Ishikawa (cell line): ENCODE measurements at regions not wholly inside any gene's neighbourhood (a gene's known extent, or its start where the extent isn't known, plus 50 kb on each side); places are given as distances from the start of the nearest gene placed in this dataset.

Experiments
- CEBPB ChIP-seq: IDR thresholded peaks from 2 replicates; pipeline ENCODE4 v1.6.1; 2012
- CREB1 ChIP-seq: IDR thresholded peaks from 2 replicates; pipeline ENCODE4 v1.6.1; 2012; ENCODE audit warnings: low read depth
- EGR1 ChIP-seq: IDR thresholded peaks from 2 replicates; pipeline ENCODE4 v1.6.1; 2012
- EP300 ChIP-seq: IDR thresholded peaks from 2 replicates; pipeline ENCODE4 v1.6.1; 2012; ENCODE audit warnings: borderline replicate concordance
- FOXM1 ChIP-seq: IDR thresholded peaks from 2 replicates; pipeline ENCODE4 v1.6.1; 2012; ENCODE audit warnings: low read depth, borderline replicate concordance
- NFIC ChIP-seq: IDR thresholded peaks from 2 replicates; pipeline ENCODE4 v1.6.1; 2012
- RAD21 ChIP-seq: IDR thresholded peaks from 2 replicates; pipeline ENCODE4 v1.6.1; 2012; ENCODE audit warnings: low read depth
- TAF1 ChIP-seq: IDR thresholded peaks from 2 replicates; pipeline ENCODE4 v1.6.1; 2012; ENCODE audit warnings: low read depth, mild to moderate bottlenecking
- TCF12 ChIP-seq: IDR thresholded peaks from 2 replicates; pipeline ENCODE4 v1.6.1; 2012; ENCODE audit warnings: low read depth
- TEAD4 ChIP-seq: IDR thresholded peaks from 2 replicates; pipeline ENCODE4 v1.6.1; 2012
- YY1 ChIP-seq: IDR thresholded peaks from 2 replicates; pipeline ENCODE4 v1.6.1; 2012; ENCODE audit warnings: low read depth
- ZBTB7A ChIP-seq: IDR thresholded peaks from 2 replicates; pipeline ENCODE4 v1.6.1; 2012; ENCODE audit warnings: low read depth
- TF ChIP-seq, protein P1 (sequence below): IDR thresholded peaks from 2 replicates; pipeline ENCODE4 v1.6.1; 2012
- TF ChIP-seq, protein P2 (sequence below): IDR thresholded peaks from 2 replicates; pipeline ENCODE4 v1.6.1; 2012; ENCODE audit warnings: low read depth, mild to moderate bottlenecking
- TF ChIP-seq, protein P3 (sequence below): IDR thresholded peaks from 2 replicates; pipeline ENCODE4 v1.6.1; 2012

DNA sequence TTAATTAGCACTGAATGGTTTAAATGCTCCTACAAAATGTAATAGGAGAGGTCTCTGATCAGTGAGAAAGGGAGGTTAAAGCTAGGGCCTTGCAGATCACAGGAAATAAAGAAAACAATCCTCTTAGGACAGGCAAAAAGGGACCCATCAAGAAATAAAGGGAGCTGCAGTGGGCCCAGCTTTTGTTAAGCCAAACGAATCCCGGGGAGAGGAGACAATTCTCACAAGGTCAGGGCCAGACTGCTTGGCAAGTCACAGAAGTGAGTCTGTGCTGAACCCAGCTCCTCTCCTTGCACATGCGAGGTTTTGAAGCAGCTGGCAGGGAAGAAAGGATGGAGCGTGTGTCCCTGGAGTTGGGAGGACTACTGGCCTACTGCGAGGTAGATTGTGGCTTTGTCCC is 285.8 kb downstream of the COG6 start:
- TF ChIP-seq YY1: no peak
- no peak for TF ChIP-seq TCF12
- no peak for TF ChIP-seq FOXM1
- TF ChIP-seq, protein P1, sequence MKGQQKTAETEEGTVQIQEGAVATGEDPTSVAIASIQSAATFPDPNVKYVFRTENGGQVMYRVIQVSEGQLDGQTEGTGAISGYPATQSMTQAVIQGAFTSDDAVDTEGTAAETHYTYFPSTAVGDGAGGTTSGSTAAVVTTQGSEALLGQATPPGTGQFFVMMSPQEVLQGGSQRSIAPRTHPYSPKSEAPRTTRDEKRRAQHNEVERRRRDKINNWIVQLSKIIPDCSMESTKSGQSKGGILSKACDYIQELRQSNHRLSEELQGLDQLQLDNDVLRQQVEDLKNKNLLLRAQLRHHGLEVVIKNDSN: no peak
- TF ChIP-seq ZBTB7A: no peak
- no peak for TF ChIP-seq CEBPB
- no peak for TF ChIP-seq CREB1
- no peak for TF ChIP-seq TAF1
- no peak for TF ChIP-seq NFIC
- TF ChIP-seq RAD21: no peak
- TF ChIP-seq TEAD4: no peak

DNA sequence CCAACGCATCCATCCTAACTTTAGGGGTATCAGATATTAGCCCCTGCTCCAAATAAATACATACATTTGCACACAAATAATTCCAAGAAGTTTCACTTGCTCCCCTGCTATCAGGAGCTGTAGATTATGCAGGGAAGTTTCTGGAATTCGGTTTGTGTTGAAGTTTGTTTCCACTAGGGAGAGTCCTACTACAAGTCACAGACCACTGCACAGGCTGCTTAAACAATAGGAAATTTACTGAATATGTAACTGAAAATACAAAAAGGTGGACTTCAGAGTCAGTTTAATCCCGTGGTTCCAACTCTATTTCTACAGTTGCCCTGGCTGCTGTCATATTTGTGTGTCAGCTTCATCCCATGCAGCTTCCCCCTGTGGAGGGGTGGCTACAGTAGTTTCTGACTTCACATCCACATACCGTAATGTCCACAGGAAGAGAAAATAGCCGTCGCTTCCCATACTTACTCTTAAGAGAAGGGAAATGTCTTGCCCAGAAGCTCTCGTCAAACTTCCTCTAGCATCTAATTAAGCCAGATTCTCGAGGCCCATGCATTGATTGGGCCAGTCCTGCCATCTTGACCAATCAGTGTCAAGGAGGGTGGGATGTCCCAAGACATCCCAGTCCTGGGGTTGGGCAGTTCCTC is 286.6 kb downstream of the COG6 start:
- TF ChIP-seq CEBPB (no peak), YY1 (no peak), RAD21 (no peak), TCF12 (no peak), EP300 (no peak), NFIC (no peak), TEAD4 (no peak), EGR1 (no peak), TAF1 (no peak), CREB1 (no peak)

DNA sequence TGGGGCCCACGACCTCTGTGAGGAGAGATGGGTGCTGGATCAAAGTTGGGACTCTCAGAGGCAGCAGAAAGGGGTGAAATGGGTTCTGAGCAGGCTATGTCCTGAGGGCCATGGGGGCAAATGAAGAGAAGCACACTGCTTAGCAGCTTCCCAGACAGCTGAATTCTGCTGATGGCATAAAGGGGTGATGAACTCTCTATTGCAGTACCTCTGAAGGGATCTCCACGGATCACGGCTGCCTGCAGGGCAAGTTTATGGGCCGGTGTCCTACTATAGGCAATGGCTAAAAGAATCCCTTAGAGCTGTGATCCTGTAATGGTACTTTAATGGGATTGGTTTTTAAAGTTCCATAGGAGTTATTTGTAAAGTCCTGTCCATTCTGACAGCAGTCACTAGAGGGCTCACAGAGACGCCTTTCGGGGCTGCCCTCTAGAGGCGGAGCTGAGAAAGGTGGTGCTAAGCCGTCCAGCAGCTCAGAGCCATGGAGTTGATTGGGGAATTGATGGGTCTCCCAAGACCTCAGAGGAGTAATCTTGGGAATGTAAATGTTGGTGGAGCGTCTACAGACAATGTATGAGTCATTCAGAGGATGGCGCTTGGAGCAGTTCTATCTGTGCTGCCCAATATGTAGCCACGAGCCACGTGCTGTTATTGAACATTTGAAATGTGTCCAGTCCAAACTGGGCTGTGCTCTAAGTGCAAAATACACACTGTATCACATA is 287.3 kb downstream of the COG6 start:
- TF ChIP-seq, protein P2, sequence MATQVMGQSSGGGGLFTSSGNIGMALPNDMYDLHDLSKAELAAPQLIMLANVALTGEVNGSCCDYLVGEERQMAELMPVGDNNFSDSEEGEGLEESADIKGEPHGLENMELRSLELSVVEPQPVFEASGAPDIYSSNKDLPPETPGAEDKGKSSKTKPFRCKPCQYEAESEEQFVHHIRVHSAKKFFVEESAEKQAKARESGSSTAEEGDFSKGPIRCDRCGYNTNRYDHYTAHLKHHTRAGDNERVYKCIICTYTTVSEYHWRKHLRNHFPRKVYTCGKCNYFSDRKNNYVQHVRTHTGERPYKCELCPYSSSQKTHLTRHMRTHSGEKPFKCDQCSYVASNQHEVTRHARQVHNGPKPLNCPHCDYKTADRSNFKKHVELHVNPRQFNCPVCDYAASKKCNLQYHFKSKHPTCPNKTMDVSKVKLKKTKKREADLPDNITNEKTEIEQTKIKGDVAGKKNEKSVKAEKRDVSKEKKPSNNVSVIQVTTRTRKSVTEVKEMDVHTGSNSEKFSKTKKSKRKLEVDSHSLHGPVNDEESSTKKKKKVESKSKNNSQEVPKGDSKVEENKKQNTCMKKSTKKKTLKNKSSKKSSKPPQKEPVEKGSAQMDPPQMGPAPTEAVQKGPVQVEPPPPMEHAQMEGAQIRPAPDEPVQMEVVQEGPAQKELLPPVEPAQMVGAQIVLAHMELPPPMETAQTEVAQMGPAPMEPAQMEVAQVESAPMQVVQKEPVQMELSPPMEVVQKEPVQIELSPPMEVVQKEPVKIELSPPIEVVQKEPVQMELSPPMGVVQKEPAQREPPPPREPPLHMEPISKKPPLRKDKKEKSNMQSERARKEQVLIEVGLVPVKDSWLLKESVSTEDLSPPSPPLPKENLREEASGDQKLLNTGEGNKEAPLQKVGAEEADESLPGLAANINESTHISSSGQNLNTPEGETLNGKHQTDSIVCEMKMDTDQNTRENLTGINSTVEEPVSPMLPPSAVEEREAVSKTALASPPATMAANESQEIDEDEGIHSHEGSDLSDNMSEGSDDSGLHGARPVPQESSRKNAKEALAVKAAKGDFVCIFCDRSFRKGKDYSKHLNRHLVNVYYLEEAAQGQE: no peak
- TF ChIP-seq, protein P3, sequence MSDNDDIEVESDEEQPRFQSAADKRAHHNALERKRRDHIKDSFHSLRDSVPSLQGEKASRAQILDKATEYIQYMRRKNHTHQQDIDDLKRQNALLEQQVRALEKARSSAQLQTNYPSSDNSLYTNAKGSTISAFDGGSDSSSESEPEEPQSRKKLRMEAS: peak; percentile 15; the same call in 1 of the 2 replicates
- TF ChIP-seq ZBTB7A: no peak
- 0 out of 2 replicates have a peak, but pooled peaks have one; percentile 25 for TF ChIP-seq EP300
- no peak for TF ChIP-seq CEBPB
- peak; percentile 86 for TF ChIP-seq RAD21
- no peak for TF ChIP-seq FOXM1
- no peak for TF ChIP-seq NFIC
- TF ChIP-seq TCF12: no peak
- TF ChIP-seq TEAD4: no peak
- no peak for TF ChIP-seq TAF1
- no peak for TF ChIP-seq EGR1
- no peak for TF ChIP-seq CREB1
- TF ChIP-seq YY1: no peak
- TF ChIP-seq, protein P1: no peak

DNA sequence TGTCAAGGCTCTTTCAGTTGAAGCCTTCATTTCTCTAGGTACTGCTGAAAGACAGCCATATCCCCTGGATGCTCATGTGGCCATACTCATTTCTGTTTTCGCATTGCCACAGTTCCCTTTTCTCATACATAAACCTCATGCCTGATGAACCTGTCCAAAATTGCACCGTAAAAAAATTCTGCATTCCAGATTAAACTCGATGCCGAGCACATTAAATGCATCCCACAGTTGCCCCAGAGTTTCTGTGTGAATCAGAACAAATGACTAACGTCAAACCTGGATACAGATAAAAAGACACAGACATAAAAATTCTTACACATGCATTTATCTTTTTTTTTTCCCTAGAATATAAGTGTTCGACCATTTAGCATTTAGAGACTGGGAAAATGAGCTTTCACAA is 288.2 kb downstream of the COG6 start:
- TF ChIP-seq CEBPB: no peak
- TF ChIP-seq CREB1: no peak
- no peak for TF ChIP-seq EP300
- no peak for TF ChIP-seq TEAD4
- TF ChIP-seq, protein P2: no peak
- TF ChIP-seq NFIC: no peak
- TF ChIP-seq EGR1: no peak
- TF ChIP-seq, protein P3: no peak
- TF ChIP-seq TAF1: no peak
- no peak for TF ChIP-seq ZBTB7A
- TF ChIP-seq RAD21: no peak
- TF ChIP-seq YY1: no peak
- no peak for TF ChIP-seq FOXM1
- no peak for TF ChIP-seq TCF12

DNA sequence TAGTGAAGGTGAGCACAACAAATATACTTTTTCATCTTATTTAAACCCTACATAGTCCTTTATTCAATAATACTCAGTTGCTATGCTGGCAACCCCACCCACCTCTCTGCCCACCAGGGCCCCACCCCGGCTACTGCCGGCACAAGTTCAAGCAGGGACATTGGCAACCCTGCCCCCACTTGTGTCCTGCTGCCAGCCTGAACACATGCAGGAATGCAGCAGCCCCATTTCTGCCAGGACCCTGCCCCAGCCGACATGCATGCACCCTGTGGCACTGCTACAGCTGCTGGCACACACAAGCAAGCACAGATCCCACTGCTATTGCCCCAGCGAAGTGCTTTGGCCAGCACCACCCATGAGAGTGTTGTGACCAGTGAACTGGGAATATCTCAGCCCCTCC is 289.8 kb downstream of the COG6 start:
- TF ChIP-seq EGR1 (no peak), RAD21 (no peak), FOXM1 (no peak), ZBTB7A (no peak), CREB1 (no peak), YY1 (no peak), EP300 (no peak), NFIC (no peak)
- TF ChIP-seq, protein P1: no peak
- TF ChIP-seq, protein P2: no peak
